GM19239 (cell line): ENCODE measurements at regions not wholly inside any gene's neighbourhood (a gene's known extent, or its start where the extent isn't known, plus 50 kb on each side); places are given as distances from the start of the nearest gene placed in this dataset.
"Not testable (repeated sequence)": the region's sequence is repeated elsewhere in the genome, so short reads cannot be mapped to it uniquely, and the experiment has no call there.

Experiments used
- DNase-seq: peaks from one replicate; pipeline ENCODE4 v3.0.0; 2011; ENCODE audit warnings: low spot score; ENCODE audit not compliant: insufficient read length
- FAIRE-seq: peaks from 2 replicates; lab custom pipeline; 2011; peaks lifted over from hg19 to GRCh38; lab: Jason Lieb, UNC

DNA sequence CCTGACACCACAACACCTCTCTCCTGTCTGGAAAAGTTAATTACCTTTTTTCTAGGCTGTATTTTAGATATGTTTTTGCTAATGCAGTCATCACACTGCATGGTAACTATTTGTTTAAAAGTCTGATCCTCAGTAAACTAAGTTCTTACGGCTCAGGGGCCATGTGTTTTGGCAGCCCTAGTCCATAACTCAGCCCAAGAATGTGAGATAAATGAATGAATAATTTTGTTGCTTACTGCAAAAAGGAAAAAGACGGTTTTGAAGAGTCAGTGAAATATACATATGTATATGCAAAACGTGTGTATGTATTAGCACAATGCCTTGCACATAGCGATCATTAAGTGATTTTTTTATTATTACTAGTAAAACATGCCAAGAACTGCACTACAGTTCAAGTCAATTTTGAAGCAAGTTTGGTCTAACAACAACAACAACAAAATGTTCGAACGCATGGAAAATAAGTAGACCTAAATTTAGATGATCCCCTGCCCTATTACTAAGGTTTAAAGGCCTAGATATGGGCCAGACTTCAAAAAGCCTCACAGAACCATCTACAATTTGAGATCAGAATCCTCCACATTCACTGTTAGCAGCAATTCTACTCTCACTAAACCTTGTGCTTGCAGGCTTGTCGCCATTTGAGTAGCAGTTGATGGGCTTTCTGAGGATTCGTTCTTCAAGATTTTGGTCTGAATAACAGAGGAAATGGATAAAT is 140.0 kb downstream of the NDUFA12 start:
- FAIRE-seq: peak; percentile 81

GRCh38 chr12:94862421-94862820 is 141.1 kb downstream of the NDUFA12 start:
- FAIRE-seq (no peak), DNase-seq (no peak)

More for the DNA sequence above, 140.0 kb downstream of the NDUFA12 start:
- DNase-seq: no peak

DNA sequence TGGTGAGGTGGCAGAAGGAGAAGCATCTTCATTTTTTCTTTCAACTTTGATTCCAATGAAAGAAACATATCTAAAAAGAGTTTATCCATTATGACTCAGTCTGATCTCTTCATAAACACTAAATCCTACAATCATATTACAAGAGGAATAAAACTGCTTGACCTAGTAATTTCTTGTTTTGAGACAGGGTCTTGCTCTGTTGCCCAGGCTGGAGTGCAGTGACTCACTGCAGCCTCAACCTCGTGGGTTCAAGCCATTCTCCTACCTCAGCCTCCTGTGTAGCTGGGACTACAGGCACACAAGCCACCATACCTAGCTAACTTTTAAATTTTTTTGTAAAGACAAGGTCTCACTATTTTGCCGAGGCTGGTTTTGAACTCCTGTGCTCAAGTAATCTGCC is 147.2 kb downstream of the NDUFA12 start:
- DNase-seq (no peak), FAIRE-seq (no peak)

DNA sequence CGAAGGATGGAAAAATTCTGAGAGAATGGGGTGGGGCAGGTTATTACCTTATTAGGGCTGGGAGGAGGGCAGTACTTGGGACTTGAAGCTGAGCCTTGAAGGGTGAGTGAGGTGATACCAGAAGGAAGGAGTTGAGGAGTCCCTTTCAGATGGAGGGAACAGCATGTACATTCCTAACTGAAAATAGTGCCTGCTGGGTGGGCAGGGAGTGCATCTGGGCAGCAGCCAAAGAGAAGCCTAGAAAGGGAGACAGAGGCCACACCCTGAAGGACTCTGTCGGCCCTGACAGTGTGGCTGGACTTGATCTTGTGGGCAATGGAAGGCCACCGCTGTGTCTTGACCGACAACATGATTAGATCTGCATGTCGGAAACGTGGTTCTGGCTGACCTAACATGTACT is 147.6 kb downstream of the NDUFA12 start:
- FAIRE-seq: peak; percentile 81

GRCh38 chr12:94851396-94852028 is 152.0 kb downstream of the NDUFA12 start:
- no peak for DNase-seq
- peak; percentile 48 for FAIRE-seq

More for the DNA sequence above, 147.6 kb downstream of the NDUFA12 start:
- DNase-seq: no peak

- DNase-seq: no peak
- no peak for FAIRE-seq
Observed at GRCh38 chr12:94849411-94849976, 154.0 kb downstream of the NDUFA12 start.

GRCh38 chr12:94848966-94849365 is 154.5 kb downstream of the NDUFA12 start:
- no peak for DNase-seq
- no peak for FAIRE-seq

GRCh38 chr12:94845110-94845509 is 158.4 kb downstream of the NDUFA12 start:
- DNase-seq: no peak
- no peak for FAIRE-seq

GRCh38 chr12:94844452-94844851 is 159.0 kb downstream of the NDUFA12 start:
- FAIRE-seq: no peak
- DNase-seq: no peak

DNA sequence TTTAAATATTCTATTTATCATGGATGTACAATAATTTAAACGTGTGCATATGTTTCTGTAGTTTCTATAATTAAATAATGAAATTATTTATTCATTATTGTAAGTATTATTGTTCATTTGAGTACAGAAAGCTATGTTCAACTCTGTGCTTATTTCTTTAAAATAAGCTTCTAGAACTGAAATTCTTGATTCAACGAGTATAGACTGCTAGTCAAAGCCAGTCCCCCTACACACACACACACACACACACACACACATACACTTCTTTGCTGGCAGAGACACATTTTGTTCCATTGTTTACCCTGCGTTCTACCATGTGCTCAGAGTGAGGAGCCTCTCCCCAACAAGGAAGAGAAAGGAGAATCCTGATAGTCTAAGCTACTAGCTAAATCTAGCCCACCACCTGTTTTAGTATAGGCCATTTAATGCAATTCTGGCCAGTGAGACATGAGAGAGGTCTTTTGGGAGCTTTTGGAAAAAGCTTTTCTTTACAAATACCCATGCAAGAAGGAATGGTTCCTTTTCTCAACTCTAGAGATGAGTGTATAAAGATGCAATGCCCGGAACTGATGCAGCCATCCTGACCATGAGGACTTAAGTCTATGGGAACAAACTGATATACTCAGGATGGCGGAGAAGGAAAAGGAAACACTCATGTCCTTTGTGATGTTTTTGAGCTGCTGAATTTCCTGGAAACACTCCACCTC is 161.4 kb downstream of the NDUFA12 start:
- FAIRE-seq (peak; percentile 73), DNase-seq (no peak)

DNA sequence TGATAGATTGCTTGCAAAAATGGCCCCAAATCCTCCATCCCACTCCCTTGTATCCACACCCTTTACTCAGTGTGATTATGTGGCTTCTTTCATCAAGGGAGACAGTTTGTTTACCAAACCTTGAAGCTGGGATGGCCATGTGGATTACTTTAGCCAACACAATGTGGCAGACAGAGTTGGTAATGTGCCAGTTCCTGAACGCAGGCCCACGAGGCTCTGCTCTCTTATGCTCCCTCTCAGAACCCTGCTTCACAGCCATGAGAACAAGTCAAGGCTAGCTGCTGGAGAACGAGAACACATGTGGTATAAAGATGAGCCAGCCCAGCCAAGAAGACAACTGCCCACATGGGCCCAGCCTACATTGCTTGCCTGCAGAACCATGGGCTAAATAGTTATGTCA is 162.3 kb downstream of the NDUFA12 start:
- DNase-seq: no peak
- FAIRE-seq: no peak

DNA sequence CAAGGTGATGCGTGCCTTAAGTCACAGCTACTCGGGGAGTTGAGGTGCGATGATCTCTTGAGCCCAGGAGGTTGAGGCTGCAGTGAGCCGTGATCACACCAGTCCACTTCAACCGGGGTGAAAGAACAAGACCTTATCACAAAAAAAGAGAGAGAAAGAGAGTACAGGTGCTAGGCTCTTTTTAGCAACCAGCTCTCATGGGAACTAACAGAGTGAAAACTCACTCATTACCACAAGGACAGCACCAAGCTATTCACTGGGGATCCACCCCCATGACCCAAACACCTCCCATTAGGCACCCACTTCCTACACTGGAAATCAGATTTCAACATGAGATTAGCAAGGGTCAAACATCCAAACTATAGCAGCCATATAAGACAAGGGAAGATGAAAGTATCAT is 164.2 kb downstream of the NDUFA12 start:
- peak; percentile 65 for FAIRE-seq
- DNase-seq: no peak

DNA sequence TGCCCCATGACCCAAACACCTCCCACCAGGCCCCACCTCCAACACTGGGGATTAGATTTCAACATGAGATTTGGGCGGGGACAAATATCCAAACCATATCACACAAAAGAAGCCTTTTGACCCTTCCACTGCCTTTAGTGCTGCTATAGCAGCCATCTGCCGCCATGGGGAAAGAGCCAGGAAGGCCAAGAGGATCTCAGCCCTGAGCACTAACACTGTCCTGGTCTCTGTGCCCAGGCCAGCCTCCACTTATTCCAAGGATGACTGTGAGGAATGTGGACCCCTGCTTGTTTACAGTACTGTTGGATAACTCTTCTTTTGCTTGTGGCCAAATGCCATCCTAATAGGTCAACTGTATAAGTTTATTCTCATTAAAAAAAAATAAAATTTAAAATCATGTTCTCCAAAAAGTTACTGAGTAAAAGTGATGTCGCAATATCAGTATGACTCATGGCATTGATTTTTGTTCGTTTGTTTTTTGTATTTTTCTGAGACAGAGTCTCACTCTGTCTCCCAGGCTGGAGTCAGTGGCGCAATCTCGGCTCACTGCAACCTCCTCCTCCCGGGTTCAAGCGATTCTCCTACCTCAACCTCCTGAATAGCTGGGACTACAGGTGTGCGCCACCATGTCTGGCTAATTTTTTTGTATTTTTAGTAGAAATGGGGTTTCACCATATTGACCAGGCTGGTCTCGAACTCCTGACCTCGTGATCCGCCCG is 166.4 kb downstream of the NDUFA12 start:
- not testable (repeated sequence) for FAIRE-seq, DNase-seq

DNA sequence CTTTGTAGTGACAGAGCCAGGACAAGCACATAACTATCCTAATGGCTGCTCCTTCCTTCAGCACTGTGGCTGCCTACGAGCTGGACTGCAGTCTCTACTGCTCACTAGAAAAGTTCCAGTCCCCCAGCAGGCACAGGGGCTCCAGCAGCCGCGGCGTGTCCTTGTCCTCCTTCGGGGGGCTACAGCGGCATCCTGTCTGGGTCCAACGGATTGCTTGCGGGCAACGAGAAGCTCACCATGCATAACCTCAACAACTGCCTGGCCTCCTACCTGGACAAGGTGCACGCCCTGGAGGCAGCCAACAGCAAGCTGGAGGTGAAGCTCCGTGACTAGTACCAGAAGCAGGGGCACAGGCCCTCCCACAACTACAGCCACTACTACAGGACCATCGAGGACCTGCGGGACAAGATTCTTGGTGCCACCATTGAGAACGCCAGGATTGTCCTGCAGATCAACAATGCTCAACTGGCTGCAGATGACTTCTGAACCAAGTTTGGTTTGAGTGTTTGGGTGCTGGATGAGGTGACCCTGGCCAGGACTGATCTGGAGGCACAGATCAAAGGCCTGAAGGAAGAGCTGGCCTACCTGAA is 169.4 kb downstream of the NDUFA12 start:
- FAIRE-seq: no peak
- no peak for DNase-seq

- DNase-seq: no peak
- FAIRE-seq: peak; percentile 76
Observed at GRCh38 chr12:94832780-94833681, 170.5 kb downstream of the NDUFA12 start.

DNA sequence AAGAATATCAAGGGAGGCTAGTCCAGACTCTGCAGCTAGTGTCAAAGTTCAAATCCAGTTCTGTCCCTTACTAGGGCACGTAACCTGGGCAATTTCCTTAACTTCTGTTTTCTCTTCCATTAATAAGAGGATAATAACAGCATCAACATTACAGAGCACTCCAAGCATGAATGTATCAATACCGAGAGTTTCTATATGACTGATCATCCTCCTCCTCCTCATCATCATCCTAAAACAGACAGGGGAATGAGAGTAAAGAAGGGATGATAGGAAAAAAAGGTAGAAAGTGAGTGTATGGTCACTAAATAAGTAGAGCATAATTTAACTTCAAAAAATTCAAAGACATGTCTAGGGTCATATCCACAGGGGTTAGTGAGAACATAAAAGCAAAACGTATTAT is 171.4 kb downstream of the NDUFA12 start:
- FAIRE-seq: no peak
- no peak for DNase-seq

GRCh38 chr12:94831081-94831751 is 172.3 kb downstream of the NDUFA12 start:
- DNase-seq: peak; percentile 50

GRCh38 chr12:94829552-94829951 is 173.9 kb downstream of the NDUFA12 start:
- FAIRE-seq: peak; percentile 76
- no peak for DNase-seq

More at GRCh38 chr12:94831081-94831751, 172.3 kb downstream of the NDUFA12 start:
- FAIRE-seq: peak; percentile 100
